Spleen (tissue), 7 donors: ENCODE measurements at regions not wholly inside any gene's neighbourhood (a gene's known extent, or its start where the extent isn't known, plus 50 kb on each side); places are given as distances from the start of the nearest gene placed in this dataset.

Experiments
- CTCF ChIP-seq, 11 experiments: fragments of 200-600 bp in 7 of 11; fragments of 450-650 bp in 4 of 11; sonication (generic) in 4 of 11; IDR thresholded peaks in 8 of 11; conservative IDR thresholded peaks in 3 of 11; 1 replicate in 7 of 11; 2 replicates in 4 of 11; pipeline versions ENCODE4 v1.4.0 to v1.8.0; 2016 to 2021; ENCODE audit warnings: antibody characterized with exemption in 11 of 11, inconsistent platforms in 4 of 11, mild to moderate bottlenecking in 1 of 11
- POLR2A ChIP-seq, 3 donors: fragments of 450-650 bp; IDR thresholded peaks; one replicate each; pipeline ENCODE4 v1.5.1; 2017; ENCODE audit warnings: antibody characterized with exemption in 3 of 3, mild to moderate bottlenecking in 1 of 3
- POLR2AphosphoS5 ChIP-seq, 3 donors: sonication (generic); formaldehyde crosslinking; IDR thresholded peaks; one replicate each; pipeline ENCODE4 v1.5.1; 2017; ENCODE audit warnings: antibody characterized with exemption in 3 of 3
- donor health status: DM: no; HTN: no; CAD: no; lungs with moderate emphysema.
- donor health status: DM: no; HTN: no; CAD: no.
- donor health status: DM: no; HTN: no; CAD: no.

- TF ChIP-seq CTCF (IDR thresholded peaks at IDR 0.05 in 8 of 11, conservative IDR thresholded peaks at IDR 0.05 in 3 of 11) (no peak), POLR2A (IDR thresholded peaks at IDR 0.05) (no peak), POLR2AphosphoS5 (IDR thresholded peaks at IDR 0.05) (no peak)
Measured at GRCh38 chr16:85449191-85449884, 163.8 kb upstream of the GSE1 start.
